Heart left ventricle (tissue), 13 donors: ENCODE measurements at regions not wholly inside any gene's neighbourhood (a gene's known extent, or its start where the extent isn't known, plus 50 kb on each side); places are given as distances from the start of the nearest gene placed in this dataset.

Source experiments
- POLR2A ChIP-seq, 2 donors: fragments of 450-650 bp; IDR thresholded peaks; one replicate each; pipeline ENCODE4 v1.6.1; 2017; ENCODE audit warnings: antibody characterized with exemption in 2 of 2, mild to moderate bottlenecking in 2 of 2, moderate library complexity in 2 of 2
- TF ChIP-seq, protein P1 (sequence below), 12 donors: fragments of 200-600 bp; sonication (generic) in 4 of 12; IDR thresholded peaks; one replicate each; pipeline versions ENCODE4 v1.5.0 to v1.8.0; 2018 to 2022; ENCODE audit warnings: antibody characterized with exemption in 12 of 12, mild to moderate bottlenecking in 5 of 12
- donor health status: ischemic (EF 13 %, LVEDD 7.1; RV severe dilation, severe dysfunction).
- donor health status: DM: no; HTN: yes; CAD: no.
- donor health status: DM: no; HTN: no; CAD: no.
- donor health status: ischemic (EF 25% LVEDD 6.9; RV normal size, moderate dysfunction).
- donor health status: ischemic (EF 25% LVEDD 5.7; RV mildly dilated, moderate dysfunction).
- donor health status: ischemic (EF 35%, LVEDD 5.7; RV mildly dilated, moderate dysfunction).
- donor health status: nonischemic (EF 11% LVEDD 7.7; RV severe dilation, severe dysfunction).
- donor health status: DM: yes; HTN: yes; CAD: no.
- donor health status: PGD.
- donor health status: ischemic (EF 29% LVEDD 5.4; RV normal size, mild dysfunction).
- donor health status: nonischemic (EF 23%, LVEDD 6.1; RV moderate dilation, normal function).

DNA sequence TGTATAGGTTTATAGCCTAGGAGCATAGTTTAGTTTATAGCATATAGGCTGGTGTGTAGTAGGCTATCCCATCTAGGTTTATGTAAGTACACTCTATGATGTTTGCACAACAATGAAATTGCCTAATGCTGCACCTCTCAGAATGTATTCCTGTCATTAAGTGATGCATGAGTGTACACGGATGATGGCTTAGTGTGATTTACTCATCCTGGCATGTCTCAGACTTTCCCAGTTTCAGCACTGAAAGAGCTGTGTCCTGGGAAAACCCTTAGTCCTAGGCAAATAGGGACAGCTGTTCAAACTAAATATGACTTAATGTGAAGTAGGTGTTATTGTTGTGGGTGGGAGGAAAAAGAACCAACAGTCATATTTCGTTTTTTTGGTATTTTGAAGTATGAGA, 264.9 kb upstream of the MAGEB18 start:
- TF ChIP-seq, protein P1, sequence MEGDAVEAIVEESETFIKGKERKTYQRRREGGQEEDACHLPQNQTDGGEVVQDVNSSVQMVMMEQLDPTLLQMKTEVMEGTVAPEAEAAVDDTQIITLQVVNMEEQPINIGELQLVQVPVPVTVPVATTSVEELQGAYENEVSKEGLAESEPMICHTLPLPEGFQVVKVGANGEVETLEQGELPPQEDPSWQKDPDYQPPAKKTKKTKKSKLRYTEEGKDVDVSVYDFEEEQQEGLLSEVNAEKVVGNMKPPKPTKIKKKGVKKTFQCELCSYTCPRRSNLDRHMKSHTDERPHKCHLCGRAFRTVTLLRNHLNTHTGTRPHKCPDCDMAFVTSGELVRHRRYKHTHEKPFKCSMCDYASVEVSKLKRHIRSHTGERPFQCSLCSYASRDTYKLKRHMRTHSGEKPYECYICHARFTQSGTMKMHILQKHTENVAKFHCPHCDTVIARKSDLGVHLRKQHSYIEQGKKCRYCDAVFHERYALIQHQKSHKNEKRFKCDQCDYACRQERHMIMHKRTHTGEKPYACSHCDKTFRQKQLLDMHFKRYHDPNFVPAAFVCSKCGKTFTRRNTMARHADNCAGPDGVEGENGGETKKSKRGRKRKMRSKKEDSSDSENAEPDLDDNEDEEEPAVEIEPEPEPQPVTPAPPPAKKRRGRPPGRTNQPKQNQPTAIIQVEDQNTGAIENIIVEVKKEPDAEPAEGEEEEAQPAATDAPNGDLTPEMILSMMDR (IDR thresholded peaks at IDR 0.05), result no peak
- TF ChIP-seq POLR2A (IDR thresholded peaks at IDR 0.05), result no peak
